Large intestine (tissue), 3 donors: ENCODE measurements at regions not wholly inside any gene's neighbourhood (a gene's known extent, or its start where the extent isn't known, plus 50 kb on each side); places are given as distances from the start of the nearest gene placed in this dataset.
A peak's percentile ranks its signal among the peaks of the same experiment; 100 is the strongest.

Source experiments
- DNase-seq, 2 donors: peaks; one replicate each; pipeline versions ENCODE4 v3.0.0 to v3.0.0-alpha.2; 2013
- H3K27ac ChIP-seq: one replicate; pipeline ENCODE4 v1.5.1; 2013; ENCODE audit warnings: low read length
- H3K27me3 ChIP-seq: 2 replicates; pipeline ENCODE4 v1.6.1; 2013; ENCODE audit warnings: low read length; ENCODE audit not compliant: control insufficient read depth, insufficient read depth
- H3K36me3 ChIP-seq: 2 replicates; pipeline ENCODE4 v1.6.1; 2013; ENCODE audit warnings: low read length; ENCODE audit not compliant: control insufficient read depth, insufficient read depth
- H3K4me1 ChIP-seq: one replicate; pipeline ENCODE4 v1.6.1; 2013; ENCODE audit warnings: low read length; ENCODE audit not compliant: control insufficient read depth, insufficient read depth
- H3K4me3 ChIP-seq: one replicate; pipeline ENCODE4 v1.5.1; 2013; ENCODE audit warnings: low read length
- H3K9me3 ChIP-seq: one replicate; pipeline ENCODE4 v1.6.1; 2013; ENCODE audit warnings: mild to moderate bottlenecking, low read depth, low read length, moderate library complexity; ENCODE audit not compliant: control insufficient read depth
- WGBS: methylation state at CpG from one replicate; pipeline ENCODE4 v1.1.5; 2013; ENCODE audit warnings: low lambda C conversion rate; ENCODE audit not compliant: insufficient coverage; 5-methylcytosine and 5-hydroxymethylcytosine counted together

GRCh38 chr9:86700629-86701028 is 246.7 kb downstream of the GAS1 start:
- Histone ChIP-seq H3K9me3 (no peaks in the 10 kb centered on the region), H3K27me3 (no peaks in the 10 kb centered on the region), H3K27ac (peak overlapping the region; percentile 30), H3K36me3 (no peaks in the 10 kb centered on the region), H3K4me1 (no peaks in the 10 kb centered on the region), H3K4me3 (no peak overlapping the region)
- peak; percentile 54 to 65 for DNase-seq
- WGBS = no CpG with 5 or more reads among the region's 8 CpGs

DNA sequence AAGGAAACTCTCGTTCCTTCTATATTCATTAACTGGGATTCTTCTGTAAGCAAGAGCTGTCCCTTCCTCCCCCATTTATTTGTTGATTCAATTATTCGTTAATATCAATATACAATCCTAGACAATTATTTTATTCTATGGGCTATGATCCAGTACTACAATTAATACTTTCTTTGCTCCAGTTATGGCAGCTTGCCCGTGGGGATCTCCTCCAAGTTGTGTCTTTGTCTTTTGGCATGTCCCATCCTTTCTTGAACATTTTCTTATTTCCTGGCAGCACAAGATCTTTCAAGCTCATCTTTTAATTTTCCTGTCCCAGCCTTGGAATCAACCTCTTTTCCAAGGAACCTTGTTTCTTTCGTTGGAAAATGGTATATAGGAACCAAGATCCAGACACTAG is 249.3 kb downstream of the GAS1 start:
- no peak overlapping the region for H3K27ac ChIP-seq
- no peak for DNase-seq
- WGBS = 76% methylated on average over 2 of the region's 4 CpGs

DNA sequence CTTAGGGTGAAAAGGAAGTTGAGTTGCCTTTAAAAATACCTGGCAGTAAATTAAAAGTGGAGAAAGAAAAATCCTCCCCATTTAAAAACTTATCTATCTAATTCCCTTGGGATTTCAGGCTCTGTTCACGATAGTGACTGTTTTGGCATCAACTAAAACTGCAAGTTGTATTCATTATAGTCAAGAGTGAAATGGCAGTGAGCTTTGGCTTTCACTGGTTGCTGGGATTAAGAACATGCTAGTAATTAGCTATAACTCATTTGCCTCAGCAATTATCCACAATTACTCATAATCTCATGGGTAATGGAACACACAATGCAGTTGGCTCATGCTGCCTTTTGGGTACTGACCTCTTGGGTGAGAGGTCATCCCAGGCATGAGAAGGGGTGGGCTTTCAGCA is 250.1 kb downstream of the GAS1 start:
- no peaks in the 10 kb centered on the region for H3K27me3 ChIP-seq
- no peak overlapping the region for H3K4me3 ChIP-seq
- no peaks in the 10 kb centered on the region for H3K4me1 ChIP-seq
- no peaks in the 10 kb centered on the region for H3K9me3 ChIP-seq
- no peak overlapping the region for H3K27ac ChIP-seq
- H3K36me3 ChIP-seq = no peaks in the 10 kb centered on the region
- no peak for DNase-seq
- no CpG with 5 or more reads among the region's 1 CpG for WGBS

More for the DNA sequence above, 249.3 kb downstream of the GAS1 start:
- no peaks in the 10 kb centered on the region for H3K4me1 ChIP-seq
- no peak overlapping the region for H3K4me3 ChIP-seq
- H3K36me3 ChIP-seq = no peaks in the 10 kb centered on the region
- no peaks in the 10 kb centered on the region for H3K9me3 ChIP-seq
- no peaks in the 10 kb centered on the region for H3K27me3 ChIP-seq

DNA sequence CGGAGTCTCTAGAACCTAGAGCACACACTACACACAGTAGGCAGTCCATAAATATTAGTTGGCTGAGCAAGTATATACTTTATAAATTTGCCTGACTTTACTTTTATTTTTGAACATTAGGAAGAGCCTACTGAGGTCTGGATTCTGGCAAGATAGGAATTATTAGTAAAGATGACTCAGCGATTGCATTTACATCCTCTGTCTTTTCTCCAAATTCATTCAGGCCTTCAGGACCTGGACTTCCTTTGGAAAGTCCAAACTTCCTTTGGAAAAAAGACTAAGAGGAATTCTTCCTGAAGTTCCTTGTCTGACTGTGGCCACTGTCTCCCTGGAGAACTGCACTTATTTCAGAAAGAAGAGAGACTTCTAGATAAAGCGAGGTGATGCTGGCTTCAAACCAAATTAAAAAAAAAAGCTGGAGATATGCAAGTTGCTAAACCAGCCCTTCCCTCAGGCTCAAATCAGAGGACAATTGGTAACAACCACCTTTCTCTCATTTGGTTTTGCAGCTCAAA is 251.3 kb downstream of the GAS1 start:
- 88% methylated on average over 1 of the region's 3 CpGs for WGBS
- Histone ChIP-seq H3K4me3 (no peak overlapping the region), H3K9me3 (no peaks in the 10 kb centered on the region), H3K4me1 (no peaks in the 10 kb centered on the region), H3K27ac (no peak overlapping the region), H3K36me3 (no peaks in the 10 kb centered on the region), H3K27me3 (no peaks in the 10 kb centered on the region)
- DNase-seq = no peak

GRCh38 chr9:86690034-86690433 is 257.3 kb downstream of the GAS1 start:
- no peak overlapping the region for H3K27ac ChIP-seq
- H3K9me3 ChIP-seq = no peaks in the 10 kb centered on the region
- H3K4me1 ChIP-seq = no peaks in the 10 kb centered on the region
- no peaks in the 10 kb centered on the region for H3K27me3 ChIP-seq
- no peak for DNase-seq
- no peak overlapping the region for H3K4me3 ChIP-seq
- no peaks in the 10 kb centered on the region for H3K36me3 ChIP-seq

DNA sequence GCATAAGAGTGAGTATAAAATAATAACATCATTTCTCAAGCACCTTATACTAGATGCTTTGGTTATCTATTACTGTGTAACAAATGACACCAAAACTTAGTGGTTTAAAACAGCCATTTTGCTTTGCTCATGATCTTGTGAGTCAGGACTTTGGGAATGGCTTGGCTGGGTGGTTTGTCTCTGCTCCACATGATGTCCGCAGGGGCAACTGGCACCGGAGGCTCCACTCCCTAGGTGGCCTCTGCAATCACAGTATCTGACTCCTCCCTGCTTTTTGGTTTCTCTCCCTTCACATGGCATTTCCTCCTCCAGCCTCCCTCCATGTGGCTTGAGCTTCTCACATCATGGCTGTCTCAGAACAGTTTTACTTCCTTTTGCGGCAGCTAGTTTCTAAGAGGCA is 259.5 kb downstream of the GAS1 start:
- Histone ChIP-seq H3K27ac (no peak overlapping the region), H3K27me3 (no peaks in the 10 kb centered on the region), H3K9me3 (no peaks in the 10 kb centered on the region), H3K36me3 (no peaks in the 10 kb centered on the region), H3K4me1 (no peaks in the 10 kb centered on the region), H3K4me3 (no peak overlapping the region)
- no peak for DNase-seq
- WGBS = no CpG with 5 or more reads among the region's 3 CpGs

DNA sequence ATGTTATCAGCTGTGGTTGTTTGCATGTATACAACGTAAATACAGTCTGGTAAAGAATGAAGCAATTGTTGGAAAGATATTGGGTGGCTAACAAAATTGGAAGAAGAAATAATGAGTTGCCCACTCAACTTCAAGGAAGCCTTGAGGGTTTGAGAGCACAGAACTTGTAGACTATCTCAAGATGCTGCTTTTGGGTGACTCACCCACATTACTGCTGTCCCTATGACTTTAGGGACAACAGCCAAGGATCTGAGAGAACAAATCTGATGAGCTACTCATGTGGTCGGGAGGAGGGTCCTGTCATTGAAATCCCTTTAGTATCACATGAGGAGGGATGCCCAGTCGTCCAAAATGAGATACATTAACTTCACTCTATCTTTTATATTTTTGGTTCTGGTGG is 261.8 kb downstream of the GAS1 start:
- no peaks in the 10 kb centered on the region for H3K36me3 ChIP-seq
- no peak overlapping the region for H3K27ac ChIP-seq
- no peak overlapping the region for H3K4me3 ChIP-seq
- 67% methylated on average over 1 of the region's 3 CpGs for WGBS
- no peaks in the 10 kb centered on the region for H3K4me1 ChIP-seq
- no peak for DNase-seq
- no peaks in the 10 kb centered on the region for H3K9me3 ChIP-seq
- no peaks in the 10 kb centered on the region for H3K27me3 ChIP-seq

- H3K9me3 ChIP-seq = no peaks in the 10 kb centered on the region
- no peaks in the 10 kb centered on the region for H3K4me1 ChIP-seq
- no peak overlapping the region for H3K27ac ChIP-seq
- no peak overlapping the region for H3K4me3 ChIP-seq
- no peaks in the 10 kb centered on the region for H3K27me3 ChIP-seq
- no CpG with 5 or more reads among the region's 1 CpG for WGBS
- H3K36me3 ChIP-seq = no peaks in the 10 kb centered on the region
- no peak for DNase-seq
Observed at GRCh38 chr9:86684148-86684547, 263.2 kb downstream of the GAS1 start.

DNA sequence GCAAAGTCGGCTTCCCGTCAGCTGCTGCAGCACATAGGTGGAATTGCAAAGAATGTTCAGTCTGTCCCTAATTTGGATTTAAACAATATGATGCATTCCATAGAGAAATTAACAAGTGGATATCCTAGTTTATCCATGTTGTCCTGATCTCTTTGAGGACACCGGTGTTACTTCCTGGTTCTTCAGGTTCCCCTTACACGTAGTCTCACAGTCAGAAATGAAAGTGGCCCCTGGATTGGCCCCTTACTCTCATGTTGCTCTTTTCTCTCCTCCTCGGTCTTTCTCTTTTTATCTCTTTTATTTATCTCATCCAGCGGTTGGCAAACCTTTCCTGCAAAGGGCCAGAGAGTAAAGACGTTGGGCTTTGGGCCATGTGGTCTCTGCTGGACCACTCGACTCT is 265.1 kb downstream of the GAS1 start:
- Histone ChIP-seq H3K27ac (no peak overlapping the region), H3K27me3 (no peaks in the 10 kb centered on the region), H3K36me3 (no peaks in the 10 kb centered on the region), H3K9me3 (no peaks in the 10 kb centered on the region), H3K4me3 (no peak overlapping the region), H3K4me1 (no peaks in the 10 kb centered on the region)
- WGBS = no CpG with 5 or more reads among the region's 8 CpGs
- no peak for DNase-seq

GRCh38 chr9:86679909-86680308 is 267.4 kb downstream of the GAS1 start:
- DNase-seq = no peak
- Histone ChIP-seq H3K27me3 (no peaks in the 10 kb centered on the region), H3K4me1 (no peaks in the 10 kb centered on the region), H3K27ac (no peak overlapping the region), H3K4me3 (no peak overlapping the region), H3K36me3 (no peaks in the 10 kb centered on the region), H3K9me3 (no peaks in the 10 kb centered on the region)
- WGBS = no CpG with 5 or more reads among the region's 2 CpGs

- H3K36me3 ChIP-seq = no peaks in the 10 kb centered on the region
- no peaks in the 10 kb centered on the region for H3K27me3 ChIP-seq
- no peaks in the 10 kb centered on the region for H3K4me1 ChIP-seq
- peak; percentile 25 to 45 for DNase-seq
- no CpG with 5 or more reads among the region's 2 CpGs for WGBS
- no peak overlapping the region for H3K4me3 ChIP-seq
- H3K27ac ChIP-seq = no peak overlapping the region
- no peaks in the 10 kb centered on the region for H3K9me3 ChIP-seq
Observed at GRCh38 chr9:86676396-86676795, 270.9 kb downstream of the GAS1 start.
